ENCODE measurements at regions not wholly inside any gene's neighbourhood (a gene's known extent, or its start where the extent isn't known, plus 50 kb on each side); places are given as distances from the start of the nearest gene placed in this dataset.

DNA sequence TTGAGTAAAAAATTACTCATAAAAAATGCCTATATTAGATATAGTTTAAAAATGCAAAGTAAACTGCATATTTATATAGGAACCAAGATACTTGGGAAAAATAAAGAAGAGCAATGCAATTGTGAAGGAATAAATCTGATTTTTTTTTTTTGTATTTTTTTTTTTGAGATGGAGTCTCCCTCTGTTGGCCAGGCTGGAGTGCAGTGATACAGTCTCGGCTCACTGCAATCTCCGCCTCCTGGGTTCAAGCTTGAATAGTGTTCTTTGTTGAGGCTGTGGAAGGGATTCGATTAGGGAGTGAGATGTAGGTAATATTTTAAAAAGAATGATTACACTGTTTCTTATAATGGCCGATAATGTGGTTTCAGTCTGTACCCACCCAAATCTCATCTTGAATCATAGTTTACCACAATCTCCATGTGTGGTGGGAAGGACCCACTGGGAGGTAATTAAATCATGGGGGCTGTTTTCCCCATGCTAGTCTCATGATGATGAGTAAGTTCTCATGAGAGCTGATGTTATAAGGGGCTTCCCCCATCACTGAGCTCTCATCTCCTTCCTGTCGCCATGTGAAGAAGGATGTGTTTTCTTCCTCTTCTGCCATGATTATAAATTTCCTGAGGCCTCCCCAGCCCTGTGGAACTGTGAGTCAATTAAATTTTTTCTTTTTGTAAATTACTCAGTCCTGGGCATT, 1765.9 kb downstream of the PLA2G4A start:
- TF ChIP-seq, protein P1, sequence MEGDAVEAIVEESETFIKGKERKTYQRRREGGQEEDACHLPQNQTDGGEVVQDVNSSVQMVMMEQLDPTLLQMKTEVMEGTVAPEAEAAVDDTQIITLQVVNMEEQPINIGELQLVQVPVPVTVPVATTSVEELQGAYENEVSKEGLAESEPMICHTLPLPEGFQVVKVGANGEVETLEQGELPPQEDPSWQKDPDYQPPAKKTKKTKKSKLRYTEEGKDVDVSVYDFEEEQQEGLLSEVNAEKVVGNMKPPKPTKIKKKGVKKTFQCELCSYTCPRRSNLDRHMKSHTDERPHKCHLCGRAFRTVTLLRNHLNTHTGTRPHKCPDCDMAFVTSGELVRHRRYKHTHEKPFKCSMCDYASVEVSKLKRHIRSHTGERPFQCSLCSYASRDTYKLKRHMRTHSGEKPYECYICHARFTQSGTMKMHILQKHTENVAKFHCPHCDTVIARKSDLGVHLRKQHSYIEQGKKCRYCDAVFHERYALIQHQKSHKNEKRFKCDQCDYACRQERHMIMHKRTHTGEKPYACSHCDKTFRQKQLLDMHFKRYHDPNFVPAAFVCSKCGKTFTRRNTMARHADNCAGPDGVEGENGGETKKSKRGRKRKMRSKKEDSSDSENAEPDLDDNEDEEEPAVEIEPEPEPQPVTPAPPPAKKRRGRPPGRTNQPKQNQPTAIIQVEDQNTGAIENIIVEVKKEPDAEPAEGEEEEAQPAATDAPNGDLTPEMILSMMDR (IDR thresholded peaks at IDR 0.05; ENCODE audit: low read depth, low read length), result no peak
- DNase-seq (ENCODE audit: extremely low read depth, low read depth), result no peak

DNA sequence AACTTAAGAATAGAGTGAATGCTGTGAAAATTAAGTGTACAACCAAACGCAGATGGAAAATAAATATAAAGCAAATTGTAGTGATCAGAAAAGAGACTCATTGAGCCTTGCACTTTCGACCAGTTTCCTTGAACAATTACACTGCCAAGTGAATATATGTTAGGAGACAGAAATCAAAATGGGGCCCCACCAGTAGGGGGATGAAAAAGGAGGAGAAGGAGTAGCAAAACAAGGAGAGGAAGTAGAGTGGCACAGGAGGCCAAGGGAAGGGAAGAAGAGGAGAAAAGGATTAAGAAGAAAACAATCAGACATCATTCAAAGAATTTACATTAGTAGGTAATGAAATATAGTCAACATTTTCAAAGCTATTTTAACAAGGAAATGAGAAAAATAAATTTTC, 1770.6 kb downstream of the PLA2G4A start:
- no peak for DNase-seq (ENCODE audit: extremely low read depth, low read depth)
- TF ChIP-seq, protein P1 (IDR thresholded peaks at IDR 0.05; ENCODE audit: low read depth, low read length), result no peak

DNA sequence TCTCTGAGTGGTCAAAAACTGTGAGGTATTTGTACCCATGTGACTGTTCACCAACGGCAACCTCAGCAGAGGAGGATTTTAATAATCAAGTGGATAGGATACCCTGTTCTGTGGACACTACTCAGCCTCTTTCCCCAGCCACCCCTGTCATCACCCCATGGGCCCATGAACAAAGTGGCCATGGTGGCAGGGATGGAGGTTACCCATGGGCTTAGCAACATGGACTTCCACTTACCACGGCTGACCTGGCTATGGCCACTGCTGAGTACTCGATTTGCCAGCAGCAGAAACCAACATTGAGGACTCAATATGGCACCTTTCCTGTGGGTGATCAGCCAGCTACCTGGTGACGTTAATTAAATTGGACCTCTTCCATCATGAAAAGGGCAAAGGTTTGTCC, 1782.7 kb downstream of the PLA2G4A start:
- TF ChIP-seq, protein P1 (IDR thresholded peaks at IDR 0.05; ENCODE audit: low read depth, low read length), result no peak
- DNase-seq (ENCODE audit: extremely low read depth, low read depth), result no peak

DNA sequence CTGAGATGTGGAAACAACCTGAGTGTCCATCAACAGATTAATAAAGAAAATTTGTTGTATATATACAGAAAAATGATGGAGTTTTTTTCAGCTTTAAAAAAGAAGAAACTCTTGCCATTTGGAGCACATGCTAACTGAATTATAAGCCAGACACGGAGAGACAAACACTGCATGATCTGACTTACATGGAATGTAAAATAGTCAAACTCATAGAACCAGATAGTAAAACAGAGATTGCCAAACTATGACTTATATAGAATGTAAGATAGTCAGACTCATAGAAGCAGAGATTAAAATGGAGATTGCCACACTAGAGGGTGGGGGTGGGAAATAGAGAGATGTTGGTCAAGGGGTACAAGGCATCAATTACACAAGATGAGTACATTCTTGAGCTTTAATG, 1786.6 kb downstream of the PLA2G4A start:
- no peak for DNase-seq (ENCODE audit: extremely low read depth, low read depth)
- TF ChIP-seq, protein P1 (IDR thresholded peaks at IDR 0.05; ENCODE audit: low read depth, low read length), result no peak

DNA sequence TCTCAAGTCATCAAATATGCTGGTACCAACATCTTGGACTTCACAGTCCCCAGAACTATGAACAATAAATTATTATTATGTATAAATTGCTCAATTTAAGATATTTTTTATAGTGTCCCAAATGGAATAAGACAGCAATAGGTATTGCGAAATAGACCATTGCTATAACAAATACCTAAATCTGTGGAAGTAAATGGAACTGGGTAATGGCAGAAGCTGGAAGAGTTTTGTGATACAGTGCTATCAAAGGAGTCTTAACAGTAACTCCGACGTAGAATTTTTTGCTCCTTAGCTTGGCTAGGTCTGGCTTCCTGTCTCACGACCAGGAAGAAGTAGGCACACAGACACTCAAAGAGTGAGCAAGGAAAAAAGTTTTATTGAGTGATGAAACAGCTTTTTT, 1791.5 kb downstream of the PLA2G4A start:
- no peak for DNase-seq (ENCODE audit: extremely low read depth, low read depth)
- TF ChIP-seq, protein P1 (IDR thresholded peaks at IDR 0.05; ENCODE audit: low read depth, low read length), result no peak

DNA sequence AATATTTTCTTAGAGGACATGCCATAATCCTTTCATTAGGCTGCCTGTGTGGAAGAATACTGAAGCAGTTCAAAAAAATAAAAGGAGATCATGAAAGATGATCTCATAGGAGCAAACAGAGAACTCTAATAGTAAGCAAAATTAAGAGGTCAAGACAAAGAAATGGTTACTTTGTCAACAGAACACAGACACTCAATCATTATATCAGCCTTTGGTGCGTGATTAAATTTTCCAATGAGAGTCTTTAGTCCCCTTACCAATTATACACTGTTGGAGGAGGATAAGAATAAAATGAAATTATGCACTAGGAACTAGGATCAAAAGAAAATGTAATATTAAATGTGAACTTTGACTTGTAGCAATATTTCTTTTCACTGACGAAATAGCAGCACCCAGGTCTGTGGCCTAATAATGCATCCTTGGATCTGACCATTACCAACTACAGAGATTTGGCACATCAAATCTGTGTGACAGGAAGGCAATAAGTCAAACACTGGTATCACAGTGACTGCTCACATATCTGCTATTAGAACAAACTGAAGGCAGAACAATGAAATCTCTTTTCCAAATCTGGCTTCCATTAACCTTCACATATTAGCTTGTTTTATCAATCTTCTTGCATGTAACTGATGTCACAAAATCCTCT, 1812.9 kb downstream of the PLA2G4A start:
- DNase-seq (ENCODE audit: extremely low read depth, low read depth), result no peak
- TF ChIP-seq, protein P1 (IDR thresholded peaks at IDR 0.05; ENCODE audit: low read depth, low read length), result no peak

DNA sequence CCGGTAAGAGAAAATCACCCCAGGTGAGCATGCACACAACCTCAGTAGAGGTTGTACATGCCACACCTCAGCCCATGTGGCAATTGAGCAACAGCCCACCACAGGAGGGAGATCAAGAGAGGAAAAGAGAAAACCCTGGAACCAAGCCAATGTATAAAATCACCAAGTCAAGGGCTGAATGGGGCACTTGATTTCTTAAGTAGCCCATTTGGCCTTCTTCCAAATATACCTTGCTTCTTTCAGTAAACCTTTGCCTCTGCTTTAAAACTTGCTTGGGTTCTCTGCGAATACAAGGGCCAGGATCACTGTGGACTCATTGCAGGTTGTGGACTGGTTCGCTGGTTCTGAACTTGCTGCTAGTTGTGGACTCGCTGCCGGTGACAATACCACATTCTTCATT, 1814.0 kb downstream of the PLA2G4A start:
- TF ChIP-seq, protein P1 (IDR thresholded peaks at IDR 0.05; ENCODE audit: low read depth, low read length), result no peak
- DNase-seq (ENCODE audit: extremely low read depth, low read depth), result no peak
